HepG2 (cell line): ENCODE measurements at regions not wholly inside any gene's neighbourhood (a gene's known extent, or its start where the extent isn't known, plus 50 kb on each side); places are given as distances from the start of the nearest gene placed in this dataset.

Experiments
- ATAC-seq: fragments of 200-7000 bp; cut with Tn5 transposase; 3 replicates; pipeline ENCODE4 v1.9.1; 2020; ENCODE audit warnings: mild to moderate bottlenecking, moderate library complexity
- BruUV-seq: library from RNA; stranded (reverse); fragments of 400-500 nt; replicated peaks from 2 replicates; lab custom pipeline; 2021; lab: Mats Ljungman, UMichigan
- CTCF ChIA-PET: fragments of 300-600 bp; formaldehyde crosslinking; extraction: SDS; loops from one replicate; lab custom pipeline; 2021; ENCODE audit warnings: low total read pairs, inconsistent platforms, low intra/inter-chr PET ratio; lab: Yijun Ruan, JAX
- POLR2A ChIA-PET: fragments of 350-600 bp; sonication (Branson Sonifier 250); formaldehyde crosslinking; loops from one replicate; lab custom pipeline; 2020; ENCODE audit warnings: antibody characterized with exemption, inconsistent platforms; lab: Yijun Ruan, JAX
- DNase-seq: peaks from one replicate; pipeline ENCODE4 v3.0.0-alpha.2; 2015; ENCODE audit warnings: low spot score
- FAIRE-seq: peaks from 3 replicates; lab custom pipeline; 2011; peaks lifted over from hg19 to GRCh38; lab: Jason Lieb, UNC
- H2AFZ ChIP-seq: one replicate; pipeline ENCODE4 v1.6.1; 2011; ENCODE audit warnings: low read length, inconsistent platforms
- H3K27ac ChIP-seq: fragments of 300-600 bp; 3 replicates; pipeline ENCODE4 v1.8.0; 2011; ENCODE audit warnings: mixed run types, mild to moderate bottlenecking, mixed read lengths, low read length, inconsistent platforms; ENCODE audit not compliant: insufficient read depth; ENCODE audit errors: extremely low read length
- H3K27me3 ChIP-seq, 2 experiments: fragments of 200-600 bp in 1 of 2; 2 replicates in 1 of 2; 3 replicates in 1 of 2; pipeline versions ENCODE4 v1.6.0 to v1.8.0; 2011; ENCODE audit warnings: low read length in 2 of 2, mild to moderate bottlenecking in 2 of 2, moderate library complexity in 2 of 2, inconsistent platforms in 1 of 2; ENCODE audit not compliant: insufficient read depth in 2 of 2, control insufficient read depth in 1 of 2
- H3K36me3 ChIP-seq, 2 experiments: fragments of 200-600 bp in 1 of 2; replicated peaks in 1 of 2; 2 replicates in 1 of 2; 3 replicates in 1 of 2; pipeline versions ENCODE4 v1.5.1 to v1.8.0; 2011; ENCODE audit warnings: low read length in 2 of 2, inconsistent platforms in 1 of 2; ENCODE audit not compliant: insufficient read depth in 2 of 2, control insufficient read depth in 1 of 2
- H3K4me1 ChIP-seq: 2 replicates; pipeline ENCODE4 v1.5.1; 2012; ENCODE audit warnings: low read length, inconsistent platforms; ENCODE audit not compliant: insufficient read depth
- H3K4me2 ChIP-seq: 2 replicates; pipeline ENCODE4 v1.6.0; 2011; ENCODE audit warnings: low read depth, low read length, inconsistent platforms
- H3K4me3 ChIP-seq, 3 experiments: fragments of 200-600 bp in 1 of 3; sonication (generic), shearing (Covaris generic) in 1 of 3; replicated peaks in 1 of 3; 2 replicates each; pipeline ENCODE4 v1.5.1; 2011 to 2016; ENCODE audit warnings: low read length in 3 of 3, inconsistent platforms in 2 of 3, low read depth in 2 of 3, mild to moderate bottlenecking in 2 of 3, control low read depth in 1 of 3, mixed read lengths in 1 of 3; ENCODE audit not compliant: insufficient read depth in 1 of 3
- H3K79me2 ChIP-seq: one replicate; pipeline ENCODE4 v1.6.1; 2011; ENCODE audit warnings: low read length, inconsistent platforms; ENCODE audit not compliant: insufficient read depth
- H3K9ac ChIP-seq: 2 replicates; pipeline ENCODE4 v1.6.0; 2011; ENCODE audit warnings: mild to moderate bottlenecking, low read depth, low read length, inconsistent platforms; ENCODE audit not compliant: insufficient read depth
- H3K9me3 ChIP-seq: 2 replicates; pipeline ENCODE4 v1.5.1; 2012; ENCODE audit warnings: mild to moderate bottlenecking, low read length
- H4K20me1 ChIP-seq: 2 replicates; pipeline ENCODE4 v1.6.0; 2011; ENCODE audit warnings: inconsistent platforms, mild to moderate bottlenecking, low read length, moderate library complexity; ENCODE audit not compliant: insufficient read depth
- ETV6 ChIP-seq: sonication (generic); formaldehyde crosslinking; conservative IDR thresholded peaks from 2 replicates; pipeline ENCODE4 v1.4.0; 2020; ENCODE audit warnings: missing genetic modification reagents
- FOXC1 ChIP-seq: sonication (generic); formaldehyde crosslinking; IDR thresholded peaks from 2 replicates; pipeline ENCODE4 v1.8.0; 2022; ENCODE audit warnings: mild to moderate bottlenecking, missing genetic modification reagents, borderline replicate concordance
- GLI4 ChIP-seq: sonication (generic); formaldehyde crosslinking; IDR thresholded peaks from 2 replicates; pipeline ENCODE4 v1.5.1; 2020; ENCODE audit warnings: missing genetic modification reagents, mild to moderate bottlenecking, moderate library complexity, borderline replicate concordance
- UBTF ChIP-seq: sonication (generic); formaldehyde crosslinking; IDR thresholded peaks from 2 replicates; pipeline ENCODE4 v1.4.0; 2020; ENCODE audit warnings: mild to moderate bottlenecking, missing genetic modification reagents
- ZNF501 ChIP-seq: sonication (generic); formaldehyde crosslinking; IDR thresholded peaks from 2 replicates; pipeline ENCODE4 v1.5.1; 2020; ENCODE audit warnings: mild to moderate bottlenecking, moderate library complexity, missing genetic modification reagents
- ZNF75D ChIP-seq: sonication (generic); formaldehyde crosslinking; IDR thresholded peaks from 2 replicates; pipeline ENCODE4 v1.8.1; 2023; ENCODE audit warnings: missing genetic modification reagents, mild to moderate bottlenecking, borderline replicate concordance
- ZSCAN21 ChIP-seq: sonication (generic); formaldehyde crosslinking; IDR thresholded peaks from 2 replicates; pipeline ENCODE4 v1.8.0; 2022; ENCODE audit warnings: mild to moderate bottlenecking, missing genetic modification reagents, moderate library complexity, borderline replicate concordance
- ZSCAN5A ChIP-seq: sonication (generic); formaldehyde crosslinking; IDR thresholded peaks from 2 replicates; pipeline ENCODE4 v1.8.0; 2022; ENCODE audit warnings: mild to moderate bottlenecking, missing genetic modification reagents, borderline replicate concordance
- WGBS: methylation state at CpG from one replicate; pipeline ENCODE4 v1.1.6; 2017; ENCODE audit warnings: low lambda C conversion rate; 5-methylcytosine and 5-hydroxymethylcytosine counted together
- in situ Hi-C: cut with HindIII; loops from 2 replicates; pipeline ENCODE4 v1.10.0; 2017; ENCODE audit warnings: low pct_unique_long_range_greater_than_20kb; ENCODE audit not compliant: extremely low pct_ligation_motif_present
- intact Hi-C: fragments of 100-400 bp; cut with micrococcal nuclease; formaldehyde crosslinking; loops from one replicate; pipeline ENCODE4 v1.10.0; 2022; ENCODE audit not compliant: unreplicated experiment

GRCh38 chr5:103783669-103784068, 221.1 kb upstream of the NUDT12 start (continued):
- TF ChIP-seq ZSCAN5A (no peak), FOXC1 (no peak), UBTF (CRISPR knock-in tag) (no peak), GLI4 (CRISPR knock-in tag) (no peak)

GRCh38 chr5:103780794-103781193, 218.2 kb upstream of the NUDT12 start:
- H3K27ac ChIP-seq, result no peak overlapping the region
- DNase-seq, result no peak
- no peaks in the 10 kb centered on the region for H3K36me3 ChIP-seq
- ChIA-PET POLR2A (no interaction called here), CTCF (no interaction called here)
- BruUV-seq, result no TSS peak
- no peak for FAIRE-seq
- no peak overlapping the region for H2AFZ ChIP-seq
- no peak overlapping the region for H3K4me2 ChIP-seq
- no peaks in the 10 kb centered on the region for H4K20me1 ChIP-seq
- no peaks in the 10 kb centered on the region for H3K79me2 ChIP-seq
- no peaks in the 10 kb centered on the region for H3K4me1 ChIP-seq
- no peaks in the 10 kb centered on the region; a peak in 1 of 5 replicates for H3K27me3 ChIP-seq
- no peaks in the 10 kb centered on the region for H3K9me3 ChIP-seq
- intact Hi-C loops (no loop called here), in situ Hi-C loops (no loop called here)
- no peak overlapping the region for H3K4me3 ChIP-seq
- 48% methylated on average over 2 of the region's 2 CpGs for WGBS
- no peak for TF ChIP-seq ZSCAN21 (CRISPR knock-in tag)
- TF ChIP-seq ZNF75D (CRISPR knock-in tag), result no peak
- no peak for TF ChIP-seq ETV6 (CRISPR knock-in tag)
- no peak for TF ChIP-seq ZNF501 (CRISPR knock-in tag)
- ATAC-seq, result no peak
- H3K9ac ChIP-seq, result no peak overlapping the region
